ENCODE measurements at regions not wholly inside any gene's neighbourhood (a gene's known extent, or its start where the extent isn't known, plus 50 kb on each side); places are given as distances from the start of the nearest gene placed in this dataset.

DNA sequence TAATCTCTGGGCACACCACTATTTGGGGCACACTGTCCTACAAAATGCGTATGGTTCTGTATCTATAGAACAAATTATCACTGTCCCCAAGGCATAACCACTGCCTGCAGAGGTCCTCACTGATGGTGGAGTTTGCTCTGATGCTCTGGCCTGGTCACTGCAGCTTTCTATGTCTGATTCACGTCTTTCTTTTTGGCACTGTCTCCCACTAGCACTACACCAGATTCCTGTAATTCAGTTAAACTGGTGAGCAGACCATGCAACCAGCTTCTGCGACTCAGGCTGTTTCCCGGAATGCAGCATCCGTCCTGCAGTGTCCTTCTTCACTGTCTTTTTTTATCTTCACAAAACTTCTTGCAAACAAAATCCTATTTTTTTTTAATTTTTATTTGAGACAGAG is 112.8 kb downstream of the KLF6 start (continued):
- no peak for TF ChIP-seq POLR2AphosphoS5 (IDR thresholded peaks at IDR 0.05; ENCODE audit: low read depth, low read length)
- peak; percentile 81; the same call in 1 of the 2 replicates for TF ChIP-seq MXI1 (IDR thresholded peaks at IDR 0.05; ENCODE audit: low read depth, low read length)

DNA sequence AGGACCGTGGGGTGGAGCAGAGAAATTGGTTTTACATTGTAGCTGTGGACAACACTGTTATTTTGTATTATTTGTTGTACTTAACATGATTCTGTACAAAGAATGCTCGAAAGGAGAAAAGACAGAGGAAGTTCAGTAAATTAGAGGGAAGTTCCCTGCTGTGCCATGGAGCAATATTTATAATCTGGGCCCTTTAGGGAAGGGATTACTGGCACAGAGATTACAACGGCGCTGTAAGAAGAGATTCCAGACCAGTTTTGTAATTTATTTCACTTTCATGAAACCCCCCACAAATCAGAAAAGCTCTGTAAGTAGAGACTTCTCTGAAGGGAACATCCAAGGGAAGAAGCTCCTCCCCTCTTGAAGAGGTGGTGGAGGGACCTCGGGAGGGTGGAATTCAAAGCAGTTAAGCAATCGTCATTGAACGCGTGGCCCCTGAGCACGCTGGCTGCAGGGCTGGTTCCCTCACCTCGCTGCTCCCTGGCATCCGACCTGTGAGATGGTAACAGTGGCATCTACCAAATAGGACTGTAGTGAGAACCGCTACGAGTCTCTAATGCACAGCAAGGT is 113.5 kb downstream of the KLF6 start:
- H3K36me3 ChIP-seq (replicated peaks in 1 of 2; ENCODE audit: control insufficient read depth in 1 of 2, insufficient read depth in 2 of 2, low read length in 1 of 2): no peaks in the 10 kb centered on the region
- peak overlapping the region in 1 of 2 experiments; percentile 71; a peak in 2 of 4 replicates for H3K27ac ChIP-seq (ENCODE audit: low read depth in 2 of 2, low read length in 1 of 2)
- DNase-seq: no peak
- TF ChIP-seq, protein P1, sequence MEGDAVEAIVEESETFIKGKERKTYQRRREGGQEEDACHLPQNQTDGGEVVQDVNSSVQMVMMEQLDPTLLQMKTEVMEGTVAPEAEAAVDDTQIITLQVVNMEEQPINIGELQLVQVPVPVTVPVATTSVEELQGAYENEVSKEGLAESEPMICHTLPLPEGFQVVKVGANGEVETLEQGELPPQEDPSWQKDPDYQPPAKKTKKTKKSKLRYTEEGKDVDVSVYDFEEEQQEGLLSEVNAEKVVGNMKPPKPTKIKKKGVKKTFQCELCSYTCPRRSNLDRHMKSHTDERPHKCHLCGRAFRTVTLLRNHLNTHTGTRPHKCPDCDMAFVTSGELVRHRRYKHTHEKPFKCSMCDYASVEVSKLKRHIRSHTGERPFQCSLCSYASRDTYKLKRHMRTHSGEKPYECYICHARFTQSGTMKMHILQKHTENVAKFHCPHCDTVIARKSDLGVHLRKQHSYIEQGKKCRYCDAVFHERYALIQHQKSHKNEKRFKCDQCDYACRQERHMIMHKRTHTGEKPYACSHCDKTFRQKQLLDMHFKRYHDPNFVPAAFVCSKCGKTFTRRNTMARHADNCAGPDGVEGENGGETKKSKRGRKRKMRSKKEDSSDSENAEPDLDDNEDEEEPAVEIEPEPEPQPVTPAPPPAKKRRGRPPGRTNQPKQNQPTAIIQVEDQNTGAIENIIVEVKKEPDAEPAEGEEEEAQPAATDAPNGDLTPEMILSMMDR (IDR thresholded peaks at IDR 0.05): no peak
- no peak for TF ChIP-seq RXRA (IDR thresholded peaks at IDR 0.05; ENCODE audit: borderline replicate concordance, low read depth)
- no peak for TF ChIP-seq POLR2AphosphoS5 (IDR thresholded peaks at IDR 0.05; ENCODE audit: low read depth, low read length)
- no peak for TF ChIP-seq EZH2phosphoT487 (IDR thresholded peaks at IDR 0.05; ENCODE audit: borderline replicate concordance, low read depth)
- TF ChIP-seq MAX (IDR thresholded peaks at IDR 0.05; ENCODE audit: low read depth): no peak
- TF ChIP-seq FOSL2 (IDR thresholded peaks at IDR 0.05; ENCODE audit: borderline replicate concordance, low read depth): no peak
- TF ChIP-seq NFIC (IDR thresholded peaks at IDR 0.05; ENCODE audit: borderline replicate concordance): no peak
- TF ChIP-seq CHD2 (IDR thresholded peaks at IDR 0.05; ENCODE audit: low read length, partially characterized antibody): no peak
- TF ChIP-seq, protein P2, sequence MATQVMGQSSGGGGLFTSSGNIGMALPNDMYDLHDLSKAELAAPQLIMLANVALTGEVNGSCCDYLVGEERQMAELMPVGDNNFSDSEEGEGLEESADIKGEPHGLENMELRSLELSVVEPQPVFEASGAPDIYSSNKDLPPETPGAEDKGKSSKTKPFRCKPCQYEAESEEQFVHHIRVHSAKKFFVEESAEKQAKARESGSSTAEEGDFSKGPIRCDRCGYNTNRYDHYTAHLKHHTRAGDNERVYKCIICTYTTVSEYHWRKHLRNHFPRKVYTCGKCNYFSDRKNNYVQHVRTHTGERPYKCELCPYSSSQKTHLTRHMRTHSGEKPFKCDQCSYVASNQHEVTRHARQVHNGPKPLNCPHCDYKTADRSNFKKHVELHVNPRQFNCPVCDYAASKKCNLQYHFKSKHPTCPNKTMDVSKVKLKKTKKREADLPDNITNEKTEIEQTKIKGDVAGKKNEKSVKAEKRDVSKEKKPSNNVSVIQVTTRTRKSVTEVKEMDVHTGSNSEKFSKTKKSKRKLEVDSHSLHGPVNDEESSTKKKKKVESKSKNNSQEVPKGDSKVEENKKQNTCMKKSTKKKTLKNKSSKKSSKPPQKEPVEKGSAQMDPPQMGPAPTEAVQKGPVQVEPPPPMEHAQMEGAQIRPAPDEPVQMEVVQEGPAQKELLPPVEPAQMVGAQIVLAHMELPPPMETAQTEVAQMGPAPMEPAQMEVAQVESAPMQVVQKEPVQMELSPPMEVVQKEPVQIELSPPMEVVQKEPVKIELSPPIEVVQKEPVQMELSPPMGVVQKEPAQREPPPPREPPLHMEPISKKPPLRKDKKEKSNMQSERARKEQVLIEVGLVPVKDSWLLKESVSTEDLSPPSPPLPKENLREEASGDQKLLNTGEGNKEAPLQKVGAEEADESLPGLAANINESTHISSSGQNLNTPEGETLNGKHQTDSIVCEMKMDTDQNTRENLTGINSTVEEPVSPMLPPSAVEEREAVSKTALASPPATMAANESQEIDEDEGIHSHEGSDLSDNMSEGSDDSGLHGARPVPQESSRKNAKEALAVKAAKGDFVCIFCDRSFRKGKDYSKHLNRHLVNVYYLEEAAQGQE (IDR thresholded peaks at IDR 0.05; ENCODE audit: low read depth, low read length): no peak
- TF ChIP-seq, protein P3, sequence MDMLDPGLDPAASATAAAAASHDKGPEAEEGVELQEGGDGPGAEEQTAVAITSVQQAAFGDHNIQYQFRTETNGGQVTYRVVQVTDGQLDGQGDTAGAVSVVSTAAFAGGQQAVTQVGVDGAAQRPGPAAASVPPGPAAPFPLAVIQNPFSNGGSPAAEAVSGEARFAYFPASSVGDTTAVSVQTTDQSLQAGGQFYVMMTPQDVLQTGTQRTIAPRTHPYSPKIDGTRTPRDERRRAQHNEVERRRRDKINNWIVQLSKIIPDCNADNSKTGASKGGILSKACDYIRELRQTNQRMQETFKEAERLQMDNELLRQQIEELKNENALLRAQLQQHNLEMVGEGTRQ (IDR thresholded peaks at IDR 0.05; ENCODE audit: borderline replicate concordance, low read depth, low read length): no peak
- TF ChIP-seq TCF12 (IDR thresholded peaks at IDR 0.05): no peak
- no peak for TF ChIP-seq YY1 (IDR thresholded peaks at IDR 0.05; ENCODE audit: low read depth)
- no peak for TF ChIP-seq GATA2 (CRISPR knock-in tag; IDR thresholded peaks at IDR 0.05)
- TF ChIP-seq, protein P4, sequence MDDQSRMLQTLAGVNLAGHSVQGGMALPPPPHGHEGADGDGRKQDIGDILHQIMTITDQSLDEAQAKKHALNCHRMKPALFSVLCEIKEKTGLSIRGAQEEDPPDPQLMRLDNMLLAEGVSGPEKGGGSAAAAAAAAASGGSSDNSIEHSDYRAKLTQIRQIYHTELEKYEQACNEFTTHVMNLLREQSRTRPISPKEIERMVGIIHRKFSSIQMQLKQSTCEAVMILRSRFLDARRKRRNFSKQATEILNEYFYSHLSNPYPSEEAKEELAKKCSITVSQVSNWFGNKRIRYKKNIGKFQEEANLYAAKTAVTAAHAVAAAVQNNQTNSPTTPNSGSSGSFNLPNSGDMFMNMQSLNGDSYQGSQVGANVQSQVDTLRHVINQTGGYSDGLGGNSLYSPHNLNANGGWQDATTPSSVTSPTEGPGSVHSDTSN (IDR thresholded peaks at IDR 0.05): no peak
- TF ChIP-seq, protein P5, sequence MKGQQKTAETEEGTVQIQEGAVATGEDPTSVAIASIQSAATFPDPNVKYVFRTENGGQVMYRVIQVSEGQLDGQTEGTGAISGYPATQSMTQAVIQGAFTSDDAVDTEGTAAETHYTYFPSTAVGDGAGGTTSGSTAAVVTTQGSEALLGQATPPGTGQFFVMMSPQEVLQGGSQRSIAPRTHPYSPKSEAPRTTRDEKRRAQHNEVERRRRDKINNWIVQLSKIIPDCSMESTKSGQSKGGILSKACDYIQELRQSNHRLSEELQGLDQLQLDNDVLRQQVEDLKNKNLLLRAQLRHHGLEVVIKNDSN (IDR thresholded peaks at IDR 0.05; ENCODE audit: borderline replicate concordance, low read depth): no peak
- no peak for TF ChIP-seq EP300 (IDR thresholded peaks at IDR 0.05; ENCODE audit: borderline replicate concordance in 1 of 2, low read depth in 1 of 2, low read length in 1 of 2)
- no peak for TF ChIP-seq RAD21 (IDR thresholded peaks at IDR 0.05; ENCODE audit: low read length)
- no peak for TF ChIP-seq GABPA (IDR thresholded peaks at IDR 0.05; ENCODE audit: low read depth)
- TF ChIP-seq TAF1 (IDR thresholded peaks at IDR 0.05; ENCODE audit: borderline replicate concordance, low read depth, low read length): no peak
- TF ChIP-seq FOXM1 (IDR thresholded peaks at IDR 0.05; ENCODE audit: low read depth): no peak
- no peaks in the 10 kb centered on the region for H4K20me1 ChIP-seq (ENCODE audit: insufficient read depth)
- WGBS (ENCODE audit: low lambda C conversion rate): 93% methylated on average over 13 of the region's 13 CpGs
- H3K9ac ChIP-seq: no peak overlapping the region
- H3K9me3 ChIP-seq: no peaks in the 10 kb centered on the region
- ChIA-PET POLR2A (no interaction called here), CTCF (interaction anchor here (0.8 to 1.6 kb wide), 6 partner anchors 18 to 1096 kb away, joined by 3 to 5 read pairs (median 3); partner anchors contain the start of gene KLF6)
- no peak overlapping the region for H2AFZ ChIP-seq (ENCODE audit: low read depth)
- H3K79me2 ChIP-seq (ENCODE audit: insufficient read depth): no peaks in the 10 kb centered on the region
- H3F3A ChIP-seq (replicated peaks; ENCODE audit: insufficient read depth): peaks cover 3% of the 10 kb centered on the region
- H3K4me2 ChIP-seq: no peak overlapping the region
- H3K4me1 ChIP-seq (ENCODE audit: control insufficient read depth in 1 of 2, insufficient read depth in 2 of 2, low read depth in 1 of 2, low read length in 1 of 2): peaks cover 12 to 25% of the 10 kb centered on the region in 2 experiments; a peak in 3 of 4 replicates
- no peaks in the 10 kb centered on the region for H3K9me2 ChIP-seq
- H3K4me3 ChIP-seq (ENCODE audit: low read depth in 2 of 2, low read length in 1 of 2): no peak overlapping the region
- no peaks in the 10 kb centered on the region for H3K27me3 ChIP-seq (ENCODE audit: insufficient read depth)

All from SK-N-SH (cell line).